Naive thymus-derived CD8-positive, alpha-beta T cell (primary cell): ENCODE measurements at regions not wholly inside any gene's neighbourhood (a gene's known extent, or its start where the extent isn't known, plus 50 kb on each side); places are given as distances from the start of the nearest gene placed in this dataset.

ENCODE experiments used
- ATAC-seq, 2 donors: fragments of 150-1000 bp; cut with Tn5 transposase in 1 of 2; sonication (Bioruptor Pico), chemical (Tn5 transposase) in 1 of 2; 1 replicate in 1 of 2; 2 replicates in 1 of 2; pipeline ENCODE4 v1.10.0; 2021; ENCODE audit warnings: mild to moderate bottlenecking in 2 of 2, moderate library complexity in 2 of 2
- POLR2A ChIA-PET: fragments of 350-600 bp; sonication (Branson Sonifier 250); formaldehyde crosslinking; loops from one replicate; lab custom pipeline; 2021; ENCODE audit warnings: antibody characterized with exemption; lab: Charles Lee
- DNase-seq, 10 donors: peaks; one replicate each; pipeline versions ENCODE4 v3.0.0 to v3.0.0-alpha.2; 2020 to 2022
- H3K27ac Mint-ChIP-seq, 10 donors: one replicate each; pipeline ENCODE4 v1.8.0; 2020 to 2022; ENCODE audit warnings: mild to moderate bottlenecking in 10 of 10, mixed read lengths in 10 of 10, moderate library complexity in 4 of 10, inconsistent platforms in 1 of 10
- H3K27me3 Mint-ChIP-seq, 5 donors: one replicate each; pipeline ENCODE4 v1.8.0; 2021 to 2022; ENCODE audit warnings: mixed read lengths in 5 of 5
- H3K36me3 Mint-ChIP-seq, 3 donors: one replicate each; pipeline ENCODE4 v1.8.0; 2020 to 2022; ENCODE audit warnings: mixed read lengths in 3 of 3, mild to moderate bottlenecking in 2 of 3, inconsistent platforms in 1 of 3
- H3K4me1 Mint-ChIP-seq, 4 donors: one replicate each; pipeline ENCODE4 v1.8.0; 2021 to 2022; ENCODE audit warnings: mixed read lengths in 4 of 4
- H3K4me3 Mint-ChIP-seq, 10 donors: one replicate each; pipeline ENCODE4 v1.8.0; 2020 to 2022; ENCODE audit warnings: mild to moderate bottlenecking in 10 of 10, mixed read lengths in 10 of 10, moderate library complexity in 6 of 10, inconsistent platforms in 1 of 10
- H3K9me3 Mint-ChIP-seq, 9 donors: one replicate each; pipeline ENCODE4 v1.8.0; 2020 to 2022; ENCODE audit warnings: mixed read lengths in 9 of 9, mild to moderate bottlenecking in 3 of 9, inconsistent platforms in 1 of 9, moderate library complexity in 1 of 9

GRCh38 chr18:78783564-78783960 is 196.1 kb upstream of the SALL3 start:
- Mint-ChIP-seq H3K27me3 (no peaks in the 10 kb centered on the region), H3K9me3 (peaks cover 0 to 2% (median 0%) of the 10 kb centered on the region in 9 donors), H3K4me1 (no peaks in the 10 kb centered on the region), H3K27ac (no peak overlapping the region), H3K4me3 (no peak overlapping the region), H3K36me3 (no peaks in the 10 kb centered on the region)
- POLR2A ChIA-PET: no interaction called here
- DNase-seq (no peak), ATAC-seq (no peak)

GRCh38 chr18:78784861-78785260 is 194.8 kb upstream of the SALL3 start:
- H3K27ac Mint-ChIP-seq: no peak overlapping the region
- H3K4me3 Mint-ChIP-seq: no peak overlapping the region
- no peaks in the 10 kb centered on the region for H3K36me3 Mint-ChIP-seq
- POLR2A ChIA-PET: no interaction called here
- DNase-seq (no peak), ATAC-seq (no peak)
- peaks cover 0 to 2% (median 0%) of the 10 kb centered on the region in 5 donors for H3K27me3 Mint-ChIP-seq
- peaks cover 0 to 2% (median 0%) of the 10 kb centered on the region in 9 donors for H3K9me3 Mint-ChIP-seq
- H3K4me1 Mint-ChIP-seq: no peaks in the 10 kb centered on the region

- POLR2A ChIA-PET: no interaction called here
- Mint-ChIP-seq H3K27ac (no peak overlapping the region), H3K36me3 (no peaks in the 10 kb centered on the region), H3K4me3 (no peak overlapping the region), H3K4me1 (no peaks in the 10 kb centered on the region), H3K27me3 (peaks cover 0 to 6% (median 0%) of the 10 kb centered on the region in 5 donors), H3K9me3 (peaks cover 0 to 2% (median 0%) of the 10 kb centered on the region in 9 donors)
- ATAC-seq: no peak
- no peak for DNase-seq
Observed at GRCh38 chr18:78785706-78786105, 193.9 kb upstream of the SALL3 start.

GRCh38 chr18:78786776-78787175 is 192.8 kb upstream of the SALL3 start:
- H3K4me3 Mint-ChIP-seq: no peak overlapping the region
- peaks cover 0 to 9% (median 0%) of the 10 kb centered on the region in 5 donors for H3K27me3 Mint-ChIP-seq
- no peak overlapping the region for H3K27ac Mint-ChIP-seq
- POLR2A ChIA-PET: no interaction called here
- H3K9me3 Mint-ChIP-seq: peaks cover 0 to 2% (median 0%) of the 10 kb centered on the region in 9 donors
- DNase-seq (no peak), ATAC-seq (no peak)
- H3K4me1 Mint-ChIP-seq: no peaks in the 10 kb centered on the region
- H3K36me3 Mint-ChIP-seq: no peaks in the 10 kb centered on the region

- DNase-seq (no peak), ATAC-seq (no peak)
- Mint-ChIP-seq H3K4me1 (no peaks in the 10 kb centered on the region), H3K36me3 (no peaks in the 10 kb centered on the region), H3K27me3 (peaks cover 0 to 13% (median 0%) of the 10 kb centered on the region in 5 donors), H3K4me3 (no peak overlapping the region), H3K27ac (no peak overlapping the region), H3K9me3 (peaks cover 0 to 2% (median 0%) of the 10 kb centered on the region in 9 donors)
- POLR2A ChIA-PET: no interaction called here
Observed at GRCh38 chr18:78787751-78788150, 191.9 kb upstream of the SALL3 start.

- no peaks in the 10 kb centered on the region for H3K4me1 Mint-ChIP-seq
- POLR2A ChIA-PET: no interaction called here
- ATAC-seq: no peak
- DNase-seq: no peak
- no peak overlapping the region for H3K27ac Mint-ChIP-seq
- H3K36me3 Mint-ChIP-seq: no peaks in the 10 kb centered on the region
- peaks cover 0 to 16% (median 0%) of the 10 kb centered on the region in 5 donors for H3K27me3 Mint-ChIP-seq
- no peak overlapping the region for H3K4me3 Mint-ChIP-seq
- peaks cover 0 to 2% (median 0%) of the 10 kb centered on the region in 9 donors for H3K9me3 Mint-ChIP-seq
Observed at GRCh38 chr18:78788161-78788560, 191.5 kb upstream of the SALL3 start.

- Mint-ChIP-seq H3K27ac (no peak overlapping the region), H3K4me3 (no peak overlapping the region), H3K27me3 (peaks cover 0 to 16% (median 0%) of the 10 kb centered on the region in 5 donors), H3K4me1 (no peaks in the 10 kb centered on the region), H3K9me3 (peaks cover 0 to 2% (median 0%) of the 10 kb centered on the region in 9 donors), H3K36me3 (no peaks in the 10 kb centered on the region)
- ATAC-seq (no peak), DNase-seq (no peak)
- POLR2A ChIA-PET: no interaction called here
Observed at GRCh38 chr18:78789850-78790249, 189.8 kb upstream of the SALL3 start.

GRCh38 chr18:78790511-78790910 is 189.1 kb upstream of the SALL3 start:
- POLR2A ChIA-PET: no interaction called here

GRCh38 chr18:78790960-78791359 is 188.7 kb upstream of the SALL3 start:
- Mint-ChIP-seq H3K9me3 (no peaks in the 10 kb centered on the region), H3K27ac (no peak overlapping the region), H3K4me3 (no peak overlapping the region), H3K36me3 (no peaks in the 10 kb centered on the region), H3K4me1 (no peaks in the 10 kb centered on the region), H3K27me3 (peaks cover 0 to 16% (median 0%) of the 10 kb centered on the region in 5 donors)
- POLR2A ChIA-PET: no interaction called here
- ATAC-seq (no peak), DNase-seq (no peak)

More at GRCh38 chr18:78790511-78790910, 189.1 kb upstream of the SALL3 start:
- H3K36me3 Mint-ChIP-seq: no peaks in the 10 kb centered on the region
- ATAC-seq (no peak), DNase-seq (no peak)
- no peaks in the 10 kb centered on the region for H3K4me1 Mint-ChIP-seq
- no peaks in the 10 kb centered on the region for H3K9me3 Mint-ChIP-seq
- H3K4me3 Mint-ChIP-seq: no peak overlapping the region
- no peak overlapping the region for H3K27ac Mint-ChIP-seq
- peaks cover 0 to 16% (median 0%) of the 10 kb centered on the region in 5 donors for H3K27me3 Mint-ChIP-seq

GRCh38 chr18:78792094-78792493 is 187.5 kb upstream of the SALL3 start:
- Mint-ChIP-seq H3K9me3 (peaks cover 0 to 5% (median 0%) of the 10 kb centered on the region in 9 donors), H3K27me3 (peaks cover 0 to 16% (median 0%) of the 10 kb centered on the region in 5 donors), H3K27ac (no peak overlapping the region), H3K4me3 (no peak overlapping the region), H3K4me1 (no peaks in the 10 kb centered on the region), H3K36me3 (no peaks in the 10 kb centered on the region)
- no peak for DNase-seq
- POLR2A ChIA-PET: no interaction called here
- no peak for ATAC-seq

- Mint-ChIP-seq H3K27me3 (peaks cover 0 to 16% (median 0%) of the 10 kb centered on the region in 5 donors), H3K4me3 (no peak overlapping the region), H3K4me1 (no peaks in the 10 kb centered on the region), H3K9me3 (peaks cover 0 to 5% (median 0%) of the 10 kb centered on the region in 9 donors), H3K36me3 (no peaks in the 10 kb centered on the region), H3K27ac (no peak overlapping the region)
- POLR2A ChIA-PET: no interaction called here
- no peak for DNase-seq
- ATAC-seq: no peak
Observed at GRCh38 chr18:78792736-78793135, 186.9 kb upstream of the SALL3 start.

- Mint-ChIP-seq H3K27me3 (peaks cover 0 to 16% (median 0%) of the 10 kb centered on the region in 5 donors), H3K4me3 (no peak overlapping the region), H3K9me3 (peaks cover 0 to 5% (median 0%) of the 10 kb centered on the region in 9 donors), H3K36me3 (no peaks in the 10 kb centered on the region), H3K27ac (no peak overlapping the region), H3K4me1 (no peaks in the 10 kb centered on the region)
- no peak for ATAC-seq
- POLR2A ChIA-PET: no interaction called here
- DNase-seq: no peak
Observed at GRCh38 chr18:78793313-78794070, 186.1 kb upstream of the SALL3 start.

- no peak overlapping the region for H3K4me3 Mint-ChIP-seq
- no peak overlapping the region for H3K27ac Mint-ChIP-seq
- H3K4me1 Mint-ChIP-seq: no peaks in the 10 kb centered on the region
- H3K27me3 Mint-ChIP-seq: peaks cover 0 to 16% (median 0%) of the 10 kb centered on the region in 5 donors
- H3K9me3 Mint-ChIP-seq: peaks cover 0 to 5% (median 0%) of the 10 kb centered on the region in 9 donors
- no peak for DNase-seq
- no peaks in the 10 kb centered on the region for H3K36me3 Mint-ChIP-seq
- no peak for ATAC-seq
- POLR2A ChIA-PET: no interaction called here
Observed at GRCh38 chr18:78794071-78794430, 185.6 kb upstream of the SALL3 start.
